Brain microvascular endothelial cell (primary cell): ENCODE measurements at regions not wholly inside any gene's neighbourhood (a gene's known extent, or its start where the extent isn't known, plus 50 kb on each side); places are given as distances from the start of the nearest gene placed in this dataset.
A peak's percentile ranks its signal among the peaks of the same experiment; 100 is the strongest.

Experiments used
- DNase-seq: peaks from one replicate; pipeline ENCODE4 v3.0.0-alpha.2; 2020
- H3K27ac ChIP-seq: fragments of 250-450 bp; sonication (Bioruptor Pico); 2 replicates; pipeline ENCODE4 v1.5.1; 2020; ENCODE audit warnings: mild to moderate bottlenecking, moderate library complexity
- H3K27me3 ChIP-seq: fragments of 250-450 bp; sonication (Bioruptor Pico); replicated peaks from 2 replicates; pipeline ENCODE4 v1.5.1; 2020; ENCODE audit warnings: mild to moderate bottlenecking
- H3K36me3 ChIP-seq: fragments of 250-450 bp; sonication (Bioruptor Pico); replicated peaks from 2 replicates; pipeline ENCODE4 v1.5.1; 2020; ENCODE audit warnings: mild to moderate bottlenecking
- H3K4me3 ChIP-seq: 2 replicates; pipeline ENCODE4 v1.5.1; 2011; ENCODE audit warnings: low read depth, mild to moderate bottlenecking, control low read depth, low read length, moderate library complexity
- CTCF ChIP-seq: IDR thresholded peaks from 2 replicates; pipeline ENCODE4 v1.5.1; 2011; ENCODE audit warnings: low read depth, mild to moderate bottlenecking, moderate library complexity, low read length, control low read depth, inconsistent platforms; ENCODE audit errors: missing control alignments
- in situ Hi-C: cut with HindIII; loops from 2 replicates; pipeline ENCODE4 v1.10.0; 2017; ENCODE audit warnings: low sequenced_read_pairs, low pct_ligation_motif_present

DNA sequence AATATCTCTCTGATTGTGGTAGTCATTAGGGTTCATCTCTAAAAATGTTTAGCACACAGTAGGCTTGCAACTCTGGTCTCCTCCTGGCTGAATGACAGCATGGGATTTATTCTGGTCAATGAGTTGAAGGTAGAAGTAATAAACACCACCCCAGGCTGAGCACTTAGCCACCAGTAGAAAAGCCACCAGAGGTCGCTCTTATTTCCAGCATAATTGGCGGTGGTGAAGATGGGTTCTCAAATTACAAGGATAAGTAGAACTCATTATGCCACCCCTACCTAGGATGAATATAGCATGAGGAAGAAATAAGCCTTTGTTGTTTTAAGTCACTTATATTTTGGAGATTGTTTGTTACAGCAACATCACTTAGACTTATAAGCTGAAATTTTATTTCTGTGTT lies 302.7 kb downstream of the GPM6A start:
- in situ Hi-C loops = no loop called here
- no peaks in the 10 kb centered on the region for H3K27me3 ChIP-seq
- H3K4me3 ChIP-seq = no peak overlapping the region
- H3K36me3 ChIP-seq = no peaks in the 10 kb centered on the region
- DNase-seq = no peak
- TF ChIP-seq CTCF = peak; percentile 35
- H3K27ac ChIP-seq = no peak overlapping the region

- Histone ChIP-seq H3K36me3 (no peaks in the 10 kb centered on the region), H3K4me3 (no peak overlapping the region), H3K27me3 (no peaks in the 10 kb centered on the region), H3K27ac (no peak overlapping the region)
- DNase-seq = no peak
- in situ Hi-C loops = no loop called here
- TF ChIP-seq CTCF = no peak
These were observed 300.2 kb downstream of the GPM6A start for GRCh38 chr4:175511861-175512260.

GRCh38 chr4:175514174-175514573 lies 297.9 kb downstream of the GPM6A start:
- no peak for TF ChIP-seq CTCF
- in situ Hi-C loops = no loop called here
- Histone ChIP-seq H3K27me3 (no peaks in the 10 kb centered on the region), H3K36me3 (no peaks in the 10 kb centered on the region), H3K4me3 (no peak overlapping the region), H3K27ac (no peak overlapping the region)
- no peak for DNase-seq

- Histone ChIP-seq H3K36me3 (no peaks in the 10 kb centered on the region), H3K27me3 (no peaks in the 10 kb centered on the region), H3K27ac (peak overlapping the region; percentile 44), H3K4me3 (no peak overlapping the region)
- in situ Hi-C loops = no loop called here
- DNase-seq = no peak
- TF ChIP-seq CTCF = no peak
These were observed 281.4 kb downstream of the GPM6A start for GRCh38 chr4:175530655-175531054.

GRCh38 chr4:175531405-175532091 lies 280.5 kb downstream of the GPM6A start:
- TF ChIP-seq CTCF = no peak
- H3K4me3 ChIP-seq = no peak overlapping the region
- no peaks in the 10 kb centered on the region for H3K27me3 ChIP-seq
- peak overlapping the region; percentile 39 for H3K27ac ChIP-seq
- in situ Hi-C loops = no loop called here
- H3K36me3 ChIP-seq = no peaks in the 10 kb centered on the region
- DNase-seq = peak; percentile 72
